ENCODE measurements at regions not wholly inside any gene's neighbourhood (a gene's known extent, or its start where the extent isn't known, plus 50 kb on each side); places are given as distances from the start of the nearest gene placed in this dataset.

DNA sequence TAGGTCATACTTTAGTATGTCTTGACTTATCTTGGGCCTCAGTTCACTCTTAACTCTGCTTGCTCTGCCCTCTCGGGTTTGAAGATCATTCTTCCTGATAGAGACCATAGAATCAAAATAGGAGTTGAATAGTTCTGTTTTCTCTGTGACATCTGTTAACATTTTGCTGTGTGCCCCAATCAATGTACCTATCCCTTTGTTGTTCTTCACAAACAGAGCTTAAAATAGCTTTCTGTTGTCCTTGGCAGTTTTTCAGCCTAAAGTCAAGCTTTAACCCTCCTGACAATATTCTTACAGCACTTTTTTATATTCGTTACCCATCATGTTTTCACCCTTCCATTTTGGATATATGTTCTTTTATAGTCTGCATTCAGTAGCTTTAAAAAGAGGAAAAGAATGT is 724.5 kb upstream of the FANCL start:
- TF ChIP-seq CTCF (conservative IDR thresholded peaks at IDR 0.05), result no peak
- no peak for TF ChIP-seq EZH2 (IDR thresholded peaks at IDR 0.05; ENCODE audit: low read depth)

Measured in PC-9 (cell line).